ENCODE measurements at regions not wholly inside any gene's neighbourhood (a gene's known extent, or its start where the extent isn't known, plus 50 kb on each side); places are given as distances from the start of the nearest gene placed in this dataset.
"Not testable (repeated sequence)": the region's sequence is repeated elsewhere in the genome, so short reads cannot be mapped to it uniquely, and the experiment has no call there.

GRCh38 chr7:150096213-150096994 is 222.6 kb downstream of the ATP6V0E2 start:
- not testable (repeated sequence) for TF ChIP-seq REST (IDR thresholded peaks at IDR 0.05); RXRA (IDR thresholded peaks at IDR 0.05); CTCF (IDR thresholded peaks at IDR 0.05; ENCODE audit: low read depth, low read length, missing input control); SP1 (IDR thresholded peaks at IDR 0.05); MAX (IDR thresholded peaks at IDR 0.05); JUND (IDR thresholded peaks at IDR 0.05); GABPA (IDR thresholded peaks at IDR 0.05 in 1 of 2, conservative IDR thresholded peaks at IDR 0.05 in 1 of 2); RAD21 (IDR thresholded peaks at IDR 0.05)

All from liver (tissue), 3 donors.